Endodermal cell (in vitro differentiated cells): ENCODE measurements at regions not wholly inside any gene's neighbourhood (a gene's known extent, or its start where the extent isn't known, plus 50 kb on each side); places are given as distances from the start of the nearest gene placed in this dataset.

Source experiments
- DNase-seq: peaks from one replicate; pipeline ENCODE4 v3.0.0-alpha.2; 2017
- H3K27ac ChIP-seq: 2 replicates; pipeline ENCODE4 v1.5.1; 2013; ENCODE audit warnings: mild to moderate bottlenecking, low read depth, low read length, moderate library complexity
- H3K27me3 ChIP-seq: 2 replicates; pipeline ENCODE4 v1.6.1; 2013; ENCODE audit warnings: mild to moderate bottlenecking, low read length, moderate library complexity; ENCODE audit not compliant: insufficient read depth, control insufficient read depth, poor library complexity, severe bottlenecking
- H3K36me3 ChIP-seq: 2 replicates; pipeline ENCODE4 v1.7.0; 2013; ENCODE audit warnings: mild to moderate bottlenecking, low read length, moderate library complexity; ENCODE audit not compliant: control insufficient read depth, insufficient read depth
- H3K4me1 ChIP-seq: one replicate; pipeline ENCODE4 v1.7.0; 2013; ENCODE audit warnings: low read length; ENCODE audit not compliant: control insufficient read depth, insufficient read depth
- H3K4me3 ChIP-seq: 2 replicates; pipeline ENCODE4 v1.5.1; 2013; ENCODE audit warnings: mild to moderate bottlenecking, low read length, moderate library complexity
- H3K9ac ChIP-seq: 2 replicates; pipeline ENCODE4 v1.6.1; 2013; ENCODE audit warnings: mild to moderate bottlenecking, low read length, moderate library complexity; ENCODE audit not compliant: poor library complexity, severe bottlenecking; ENCODE audit errors: extremely low read depth
- H3K9me3 ChIP-seq: 2 replicates; pipeline ENCODE4 v1.6.1; 2013; ENCODE audit warnings: mild to moderate bottlenecking, low read length, moderate library complexity; ENCODE audit not compliant: control insufficient read depth
- H3K27ac Mint-ChIP-seq: 2 replicates; pipeline ENCODE4 v1.8.0; 2020; ENCODE audit warnings: mixed read lengths
- H3K27me3 Mint-ChIP-seq: 2 replicates; pipeline ENCODE4 v1.8.0; 2021; ENCODE audit warnings: mild to moderate bottlenecking, mixed read lengths; ENCODE audit not compliant: insufficient read depth
- H3K36me3 Mint-ChIP-seq: 2 replicates; pipeline ENCODE4 v1.8.0; 2020; ENCODE audit warnings: low read depth, mixed read lengths
- H3K4me1 Mint-ChIP-seq: 2 replicates; pipeline ENCODE4 v1.8.0; 2020; ENCODE audit warnings: mixed read lengths
- H3K4me3 Mint-ChIP-seq: 2 replicates; pipeline ENCODE4 v1.8.0; 2020; ENCODE audit warnings: mild to moderate bottlenecking, moderate library complexity, mixed read lengths
- H3K9me3 Mint-ChIP-seq: 2 replicates; pipeline ENCODE4 v1.8.0; 2020; ENCODE audit warnings: mild to moderate bottlenecking, mixed read lengths
- WGBS, 2 experiments: methylation state at CpG; one replicate each; pipeline versions ENCODE4 v1.1.5 to v1.1.7; 2013; ENCODE audit warnings: missing lambda C conversion rate in 2 of 2, mixed read lengths in 1 of 2; ENCODE audit not compliant: insufficient coverage in 1 of 2, insufficient read length in 1 of 2; 5-methylcytosine and 5-hydroxymethylcytosine counted together
- TF ChIP-seq, protein P1 (sequence below): fragments of 200-600 bp; sonication (generic); conservative IDR thresholded peaks from 2 replicates; pipeline ENCODE4 v1.5.0; 2021; ENCODE audit warnings: antibody characterized with exemption, mild to moderate bottlenecking

DNA sequence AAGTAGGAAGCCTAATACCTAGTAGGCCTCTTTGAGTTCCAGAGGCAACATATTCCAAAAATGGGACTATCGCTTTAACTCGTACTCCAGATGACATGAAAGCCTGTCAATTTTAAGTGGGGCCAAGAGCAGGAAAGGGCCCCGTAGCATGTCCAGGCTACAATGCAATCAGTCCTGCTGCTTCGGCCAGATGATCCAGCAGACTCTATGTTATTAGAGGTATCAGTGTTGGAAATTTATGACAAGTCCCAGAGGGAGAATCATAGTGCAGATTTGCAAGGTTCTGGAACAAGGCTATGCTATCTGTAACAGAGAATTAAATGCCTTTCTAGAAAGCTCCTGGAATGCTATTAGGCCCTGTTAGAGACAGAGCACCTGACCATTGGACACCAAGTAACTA, 56.7 kb upstream of the SRP9 start:
- Mint-ChIP-seq H3K27ac (no peak overlapping the region), H3K4me3 (no peak overlapping the region), H3K27me3 (no peaks in the 10 kb centered on the region), H3K36me3 (no peaks in the 10 kb centered on the region), H3K9me3 (no peaks in the 10 kb centered on the region), H3K4me1 (no peaks in the 10 kb centered on the region)
- Histone ChIP-seq H3K9me3 (no peaks in the 10 kb centered on the region), H3K27ac (no peak overlapping the region), H3K36me3 (no peaks in the 10 kb centered on the region), H3K9ac (no peak overlapping the region), H3K4me1 (no peaks in the 10 kb centered on the region), H3K27me3 (no peaks in the 10 kb centered on the region), H3K4me3 (no peak overlapping the region)
- 94 to 98% methylated on average over 4 of the region's 4 CpGs for WGBS, 2 experiments
- TF ChIP-seq, protein P1, sequence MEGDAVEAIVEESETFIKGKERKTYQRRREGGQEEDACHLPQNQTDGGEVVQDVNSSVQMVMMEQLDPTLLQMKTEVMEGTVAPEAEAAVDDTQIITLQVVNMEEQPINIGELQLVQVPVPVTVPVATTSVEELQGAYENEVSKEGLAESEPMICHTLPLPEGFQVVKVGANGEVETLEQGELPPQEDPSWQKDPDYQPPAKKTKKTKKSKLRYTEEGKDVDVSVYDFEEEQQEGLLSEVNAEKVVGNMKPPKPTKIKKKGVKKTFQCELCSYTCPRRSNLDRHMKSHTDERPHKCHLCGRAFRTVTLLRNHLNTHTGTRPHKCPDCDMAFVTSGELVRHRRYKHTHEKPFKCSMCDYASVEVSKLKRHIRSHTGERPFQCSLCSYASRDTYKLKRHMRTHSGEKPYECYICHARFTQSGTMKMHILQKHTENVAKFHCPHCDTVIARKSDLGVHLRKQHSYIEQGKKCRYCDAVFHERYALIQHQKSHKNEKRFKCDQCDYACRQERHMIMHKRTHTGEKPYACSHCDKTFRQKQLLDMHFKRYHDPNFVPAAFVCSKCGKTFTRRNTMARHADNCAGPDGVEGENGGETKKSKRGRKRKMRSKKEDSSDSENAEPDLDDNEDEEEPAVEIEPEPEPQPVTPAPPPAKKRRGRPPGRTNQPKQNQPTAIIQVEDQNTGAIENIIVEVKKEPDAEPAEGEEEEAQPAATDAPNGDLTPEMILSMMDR, result no peak
- no peak for DNase-seq

DNA sequence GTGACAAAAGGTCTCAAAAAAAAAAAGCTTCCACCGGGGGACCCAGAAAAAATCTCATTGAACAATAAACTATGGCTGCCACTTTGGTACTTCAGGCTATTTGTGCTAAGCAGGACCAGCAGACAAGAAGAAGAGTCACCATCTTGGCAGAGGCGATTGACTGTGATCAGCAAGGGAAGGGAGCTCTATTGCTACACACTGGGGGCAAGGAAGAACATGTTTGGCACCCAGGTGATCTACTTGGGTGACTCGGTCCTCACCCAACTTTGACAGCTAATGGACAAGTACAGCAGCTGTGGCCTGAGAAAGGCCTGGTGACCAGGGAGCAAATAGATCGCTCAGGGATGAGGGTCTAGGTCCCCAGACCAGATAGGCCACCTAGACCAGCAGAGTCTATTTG, 53.4 kb upstream of the SRP9 start:
- Histone ChIP-seq H3K27me3 (no peaks in the 10 kb centered on the region), H3K4me3 (no peak overlapping the region), H3K9me3 (no peaks in the 10 kb centered on the region), H3K9ac (no peak overlapping the region), H3K4me1 (no peaks in the 10 kb centered on the region), H3K36me3 (no peaks in the 10 kb centered on the region), H3K27ac (no peak overlapping the region)
- Mint-ChIP-seq H3K27me3 (no peaks in the 10 kb centered on the region), H3K4me3 (no peak overlapping the region), H3K9me3 (no peaks in the 10 kb centered on the region), H3K27ac (no peak overlapping the region), H3K4me1 (no peaks in the 10 kb centered on the region), H3K36me3 (no peaks in the 10 kb centered on the region)
- TF ChIP-seq, protein P1, result no peak
- DNase-seq, result no peak
- WGBS, 2 experiments, result 92 to 96% methylated on average over 3 to 4 of the region's 4 CpGs
